ENCODE measurements at regions not wholly inside any gene's neighbourhood (a gene's known extent, or its start where the extent isn't known, plus 50 kb on each side); places are given as distances from the start of the nearest gene placed in this dataset.
A peak's percentile ranks its signal among the peaks of the same experiment; 100 is the strongest.
"Not testable (repeated sequence)": the region's sequence is repeated elsewhere in the genome, so short reads cannot be mapped to it uniquely, and the experiment has no call there.

DNA sequence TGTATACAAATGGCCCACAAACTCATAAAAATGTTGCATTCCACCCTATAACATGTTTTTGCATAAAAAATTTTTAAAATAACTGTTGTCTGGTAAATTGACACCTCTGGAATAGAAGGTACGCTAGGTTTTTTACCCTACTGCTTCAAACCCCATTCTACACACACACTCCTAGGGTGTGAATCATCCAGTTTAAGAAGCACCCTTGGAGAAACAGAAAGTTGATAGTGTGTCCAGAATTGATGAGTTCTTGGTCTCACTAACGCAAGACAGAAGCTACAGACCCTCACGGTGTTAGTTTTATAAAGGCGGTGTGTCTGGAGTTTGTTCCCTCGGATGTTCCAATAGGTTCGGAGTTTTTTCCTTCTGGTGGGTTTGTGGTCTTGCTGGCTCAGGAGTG is 158.5 kb downstream of the KLRB1 start:
- H3K4me1 Mint-ChIP-seq = peaks cover 17% of the 10 kb centered on the region
- peak overlapping the region; percentile 96 to 98 (median 97) for H3K4me3 Mint-ChIP-seq
- TF ChIP-seq CTCF (IDR thresholded peaks at IDR 0.05; ENCODE audit: unreplicated experiment in 3 of 3) = no peak
- peak overlapping the region in 2 of 3 experiments; percentile 42 to 51 for H3K27ac Mint-ChIP-seq
- no peaks in the 10 kb centered on the region for H3K9me3 Mint-ChIP-seq
- H3K27me3 Mint-ChIP-seq (ENCODE audit: low read depth) = no peaks in the 10 kb centered on the region
- H3K36me3 Mint-ChIP-seq (ENCODE audit: low read depth) = no peaks in the 10 kb centered on the region

DNA sequence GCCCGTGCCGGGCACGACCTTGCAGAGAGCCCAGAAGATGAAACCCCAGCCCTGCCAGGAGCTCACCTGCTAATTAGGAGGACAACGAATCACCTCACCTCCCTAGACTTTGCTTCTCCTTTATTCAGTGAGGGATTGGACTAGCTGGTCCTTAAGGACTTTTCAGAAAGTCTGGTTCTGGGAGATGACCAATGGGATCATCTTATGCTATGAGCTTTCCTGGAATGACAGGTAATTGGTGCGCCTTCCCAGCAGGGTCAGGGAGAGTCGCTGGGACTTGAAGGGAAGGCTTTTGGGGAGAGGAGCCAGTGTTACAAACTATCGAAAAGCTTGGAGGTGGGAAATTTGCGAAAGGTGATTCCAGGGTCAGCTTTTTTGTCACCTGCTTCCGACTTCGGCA is 159.1 kb downstream of the KLRB1 start:
- H3K9me3 Mint-ChIP-seq; H3K36me3 Mint-ChIP-seq (ENCODE audit: low read depth); H3K27me3 Mint-ChIP-seq (ENCODE audit: low read depth): not testable (repeated sequence)
- peaks cover 17% of the 10 kb centered on the region for H3K4me1 Mint-ChIP-seq
- peak overlapping the region; percentile 96 to 98 (median 97) for H3K4me3 Mint-ChIP-seq
- peak overlapping the region in 1 of 3 experiments; percentile 72 for H3K27ac Mint-ChIP-seq

GRCh38 chr12:9447791-9448614 is 159.7 kb downstream of the KLRB1 start:
- Mint-ChIP-seq H3K4me1 (peaks cover 17% of the 10 kb centered on the region), H3K27ac (peak overlapping the region; percentile 72 to 92 (median 82)), H3K4me3 (peak overlapping the region; percentile 96 to 98 (median 97))
- H3K27me3 Mint-ChIP-seq (ENCODE audit: low read depth); H3K9me3 Mint-ChIP-seq; H3K36me3 Mint-ChIP-seq (ENCODE audit: low read depth): not testable (repeated sequence)

DNA sequence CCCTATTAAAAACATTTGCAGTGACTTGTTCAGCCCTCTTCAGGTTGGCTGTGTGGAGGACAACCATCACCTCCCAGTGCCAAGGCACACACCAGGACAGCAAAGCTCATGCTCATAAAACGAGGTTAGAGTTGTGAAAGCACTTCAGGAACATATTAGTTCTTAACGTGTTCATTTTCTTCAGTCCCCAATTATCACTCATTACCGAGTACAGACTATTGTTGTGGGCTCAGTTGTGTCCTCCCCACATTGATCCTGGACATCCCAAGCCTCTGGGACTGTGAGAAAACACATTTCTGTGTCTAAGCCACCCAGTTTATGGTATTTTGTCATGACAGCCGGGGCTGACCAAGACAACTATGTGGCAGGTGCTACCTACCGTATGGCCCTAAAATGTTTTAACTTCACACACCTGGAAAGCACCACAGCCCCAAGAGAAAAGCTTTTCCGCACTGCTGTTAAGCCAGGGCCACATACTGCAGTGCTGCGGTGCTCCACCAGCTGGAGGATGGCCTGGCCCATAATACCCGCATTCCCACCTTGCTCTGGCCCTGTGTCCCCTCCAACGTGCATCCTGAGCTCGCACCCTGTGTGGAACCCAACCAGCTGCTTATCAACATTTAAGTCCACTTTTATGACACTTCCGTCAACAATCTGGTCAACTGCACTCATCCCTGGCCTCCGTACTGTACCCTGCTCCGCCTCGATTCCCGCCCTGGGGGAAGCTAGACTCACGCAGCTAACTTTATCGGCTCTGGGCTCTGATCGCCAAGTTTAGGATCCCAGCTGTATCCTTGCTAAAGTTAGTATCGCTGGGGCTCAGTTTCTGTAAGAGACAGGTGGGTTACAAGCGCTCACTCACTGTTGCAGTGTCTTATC is 160.6 kb downstream of the KLRB1 start:
- peak overlapping the region in 2 of 3 experiments; percentile 72 to 82 for H3K27ac Mint-ChIP-seq
- not testable (repeated sequence) for H3K27me3 Mint-ChIP-seq (ENCODE audit: low read depth); H3K36me3 Mint-ChIP-seq (ENCODE audit: low read depth); H3K9me3 Mint-ChIP-seq
- peak overlapping the region; percentile 96 to 98 (median 97) for H3K4me3 Mint-ChIP-seq
- H3K4me1 Mint-ChIP-seq = peaks cover 17% of the 10 kb centered on the region

GRCh38 chr12:9440428-9440827 is 167.3 kb downstream of the KLRB1 start:
- not testable (repeated sequence) for H3K36me3 Mint-ChIP-seq (ENCODE audit: low read depth); H3K27me3 Mint-ChIP-seq (ENCODE audit: low read depth); H3K27ac Mint-ChIP-seq; H3K4me3 Mint-ChIP-seq; H3K9me3 Mint-ChIP-seq; H3K4me1 Mint-ChIP-seq

DNA sequence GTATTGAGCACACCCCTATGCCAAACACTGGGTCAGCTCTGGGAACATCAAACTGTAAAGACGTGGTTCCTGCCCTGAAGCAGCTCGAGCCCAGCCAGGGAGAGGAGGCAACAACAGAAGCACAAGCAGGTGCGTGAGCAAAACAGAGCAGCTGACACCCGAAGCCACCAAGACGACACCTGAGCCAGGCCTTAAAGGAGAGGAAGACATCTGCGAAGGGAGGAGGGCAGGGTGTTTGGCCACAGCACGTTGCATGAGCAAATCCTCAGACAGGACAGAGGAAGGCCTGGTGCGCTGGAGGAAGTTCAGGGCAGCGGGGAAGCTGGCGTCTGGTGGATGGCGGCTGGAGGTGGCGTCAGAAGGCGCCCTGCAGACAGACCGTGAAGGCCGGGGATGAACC is 172.0 kb downstream of the KLRB1 start:
- H3K4me1 Mint-ChIP-seq; H3K4me3 Mint-ChIP-seq; H3K27me3 Mint-ChIP-seq (ENCODE audit: low read depth); H3K9me3 Mint-ChIP-seq; H3K27ac Mint-ChIP-seq; H3K36me3 Mint-ChIP-seq (ENCODE audit: low read depth): not testable (repeated sequence)

GRCh38 chr12:9430385-9430784 is 177.3 kb downstream of the KLRB1 start:
- not testable (repeated sequence) for H3K27ac Mint-ChIP-seq; H3K4me1 Mint-ChIP-seq; H3K4me3 Mint-ChIP-seq; H3K9me3 Mint-ChIP-seq; H3K27me3 Mint-ChIP-seq (ENCODE audit: low read depth)
- H3K36me3 Mint-ChIP-seq (ENCODE audit: low read depth) = peaks cover 11% of the 10 kb centered on the region

- H3K27me3 Mint-ChIP-seq (ENCODE audit: low read depth); H3K4me1 Mint-ChIP-seq; H3K4me3 Mint-ChIP-seq; H3K9me3 Mint-ChIP-seq; H3K27ac Mint-ChIP-seq: not testable (repeated sequence)
- H3K36me3 Mint-ChIP-seq (ENCODE audit: low read depth) = peaks cover 11% of the 10 kb centered on the region
Observed at GRCh38 chr12:9428856-9429255, 178.9 kb downstream of the KLRB1 start.

DNA sequence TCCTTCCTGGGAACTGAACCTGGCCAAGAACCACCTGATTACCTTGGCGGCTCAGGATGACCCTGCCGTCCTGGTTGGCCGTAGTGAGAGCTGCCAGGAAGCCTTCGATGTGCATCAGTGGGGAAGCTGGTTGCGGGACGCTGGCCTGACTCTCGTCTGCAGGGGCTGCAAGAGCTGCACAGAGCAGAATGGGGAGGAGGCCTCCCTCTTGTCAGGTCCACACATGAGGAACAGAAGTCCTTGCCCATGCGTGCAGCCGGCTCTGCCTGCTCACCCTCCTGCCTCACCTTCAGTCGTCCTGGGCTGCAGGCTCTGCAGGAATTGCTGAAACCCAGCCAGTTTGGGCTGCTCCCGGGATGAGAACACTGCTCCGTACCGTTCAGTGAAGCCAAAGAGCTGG is 182.3 kb downstream of the KLRB1 start:
- H3K9me3 Mint-ChIP-seq; H3K27ac Mint-ChIP-seq; H3K27me3 Mint-ChIP-seq (ENCODE audit: low read depth); H3K4me3 Mint-ChIP-seq; H3K36me3 Mint-ChIP-seq (ENCODE audit: low read depth); H3K4me1 Mint-ChIP-seq: not testable (repeated sequence)

- not testable (repeated sequence) for H3K36me3 Mint-ChIP-seq (ENCODE audit: low read depth); H3K27ac Mint-ChIP-seq
Observed at GRCh38 chr12:9424175-9424740, 183.5 kb downstream of the KLRB1 start.

DNA sequence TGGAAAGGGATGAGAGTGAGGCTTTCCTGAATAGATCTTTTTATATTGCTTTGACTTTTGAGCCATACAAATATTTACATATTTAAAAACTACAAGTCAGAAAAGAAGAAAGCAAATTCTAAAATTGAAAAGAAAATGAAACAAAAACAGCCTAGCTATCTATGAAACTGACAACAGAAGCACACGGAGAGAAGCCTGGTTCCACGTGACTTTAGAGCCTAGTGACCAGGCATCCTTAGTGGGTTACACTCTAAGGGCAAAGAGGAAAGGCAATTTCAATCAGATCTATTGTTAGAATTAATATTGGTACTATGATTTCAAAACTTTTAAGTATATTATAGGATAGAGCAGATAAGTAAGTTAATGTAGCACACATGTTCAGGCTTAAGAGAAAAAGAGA is 185.0 kb downstream of the KLRB1 start:
- not testable (repeated sequence) for H3K4me3 Mint-ChIP-seq; H3K36me3 Mint-ChIP-seq (ENCODE audit: low read depth); H3K27me3 Mint-ChIP-seq (ENCODE audit: low read depth); H3K9me3 Mint-ChIP-seq; H3K27ac Mint-ChIP-seq; H3K4me1 Mint-ChIP-seq

More at GRCh38 chr12:9424175-9424740, 183.5 kb downstream of the KLRB1 start:
- H3K27me3 Mint-ChIP-seq (ENCODE audit: low read depth); H3K4me1 Mint-ChIP-seq; H3K4me3 Mint-ChIP-seq; H3K9me3 Mint-ChIP-seq: not testable (repeated sequence)

DNA sequence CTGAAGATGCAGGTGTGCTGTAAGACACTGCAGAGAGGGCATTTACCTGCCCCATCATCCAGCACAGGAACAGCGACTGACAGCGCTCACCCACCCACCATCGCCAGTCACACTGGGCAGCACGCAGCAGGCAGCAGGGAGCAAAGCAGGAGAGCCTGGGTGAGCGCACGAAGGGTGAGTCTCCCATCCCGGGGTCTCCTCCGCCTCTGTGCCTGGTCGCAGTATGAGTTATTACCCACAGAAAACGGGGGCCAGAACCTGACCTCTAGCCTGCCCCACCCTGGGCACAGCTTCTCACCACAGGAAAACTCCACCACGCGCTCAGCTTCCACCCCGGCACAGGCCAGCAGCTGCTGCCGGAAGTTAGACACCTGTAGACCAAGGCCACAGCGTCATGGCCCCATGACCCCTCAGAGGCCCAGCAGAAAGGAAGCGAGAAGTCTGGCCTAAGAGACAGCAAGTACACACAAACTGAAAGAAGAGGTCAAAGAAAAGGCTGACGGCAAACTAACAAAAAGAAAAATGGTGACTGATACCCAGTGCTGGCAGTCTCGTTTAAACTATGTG is 186.1 kb downstream of the KLRB1 start:
- not testable (repeated sequence) for H3K27ac Mint-ChIP-seq; H3K9me3 Mint-ChIP-seq; H3K36me3 Mint-ChIP-seq (ENCODE audit: low read depth); H3K27me3 Mint-ChIP-seq (ENCODE audit: low read depth); H3K4me1 Mint-ChIP-seq; H3K4me3 Mint-ChIP-seq

- not testable (repeated sequence) for H3K4me3 Mint-ChIP-seq; H3K27ac Mint-ChIP-seq; H3K27me3 Mint-ChIP-seq (ENCODE audit: low read depth); H3K4me1 Mint-ChIP-seq; H3K9me3 Mint-ChIP-seq; H3K36me3 Mint-ChIP-seq (ENCODE audit: low read depth)
Observed at GRCh38 chr12:9420817-9421519, 186.7 kb downstream of the KLRB1 start.
